HUDEP-2 (cell line): ENCODE measurements at regions not wholly inside any gene's neighbourhood (a gene's known extent, or its start where the extent isn't known, plus 50 kb on each side); places are given as distances from the start of the nearest gene placed in this dataset.

Experiments
- DNase-seq, 76 experiments: peaks; one replicate each; lab custom pipeline; 2025; ENCODE audit not compliant: unreplicated experiment in 76 of 76; lab: John Stamatoyannopoulos, UW

GRCh38 chr1:113217447-113218208 lies 144.6 kb downstream of the LRIG2 start:
- DNase-seq, result peak in 18 of 76 experiments; percentile 6 to 62 (median 28)

DNA sequence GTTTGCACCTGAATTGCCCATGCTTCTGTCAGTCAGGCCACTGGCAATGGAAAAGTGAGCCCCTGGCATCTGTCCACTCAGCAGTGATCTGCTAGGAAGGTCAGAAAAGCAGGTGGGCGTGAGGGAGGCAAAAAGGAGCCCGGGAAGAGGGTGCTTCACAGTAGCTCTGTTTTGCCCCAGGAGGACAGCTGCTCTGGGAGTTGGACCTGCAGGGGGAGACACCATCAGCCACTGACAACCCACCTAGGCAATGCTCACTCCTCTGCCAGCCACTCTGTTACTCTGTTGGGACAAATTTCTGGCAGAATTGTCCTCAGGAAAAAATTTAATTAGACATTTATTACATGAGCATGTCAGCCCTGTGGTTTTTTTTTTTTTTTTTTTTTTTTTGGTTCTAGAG lies 146.4 kb downstream of the LRIG2 start:
- DNase-seq, result peak in 13 of 76 experiments; percentile 2 to 30 (median 12)

GRCh38 chr1:113219828-113220227 lies 146.8 kb downstream of the LRIG2 start:
- peak in 6 of 76 experiments; percentile 14 to 30 (median 20) for DNase-seq

DNA sequence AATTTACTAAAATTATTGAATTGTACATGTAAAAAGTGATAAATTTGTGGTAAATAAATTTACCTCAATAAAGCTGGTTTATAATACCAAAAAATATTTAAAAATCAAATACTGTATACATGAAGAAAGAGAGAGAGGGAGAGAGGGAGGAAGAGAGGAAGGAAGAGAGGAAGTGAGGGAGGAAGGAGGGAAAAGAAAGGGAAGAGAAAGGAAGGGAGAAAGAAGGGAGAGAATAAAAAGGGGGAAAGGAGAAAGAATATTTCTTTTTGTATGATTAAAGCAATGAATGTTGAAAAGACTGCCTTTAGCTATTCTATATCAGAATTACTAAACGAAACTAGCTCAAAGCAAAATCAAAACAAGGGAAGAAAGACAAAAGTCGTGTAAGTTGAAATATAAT lies 150.0 kb downstream of the LRIG2 start:
- no peak for DNase-seq

GRCh38 chr1:113223546-113223945 lies 150.5 kb downstream of the LRIG2 start:
- DNase-seq, result no peak

- DNase-seq, result no peak
These were observed 153.2 kb downstream of the LRIG2 start for GRCh38 chr1:113226148-113226547.

GRCh38 chr1:113231866-113232265 lies 158.4 kb upstream of the MAGI3 start:
- no peak for DNase-seq

DNA sequence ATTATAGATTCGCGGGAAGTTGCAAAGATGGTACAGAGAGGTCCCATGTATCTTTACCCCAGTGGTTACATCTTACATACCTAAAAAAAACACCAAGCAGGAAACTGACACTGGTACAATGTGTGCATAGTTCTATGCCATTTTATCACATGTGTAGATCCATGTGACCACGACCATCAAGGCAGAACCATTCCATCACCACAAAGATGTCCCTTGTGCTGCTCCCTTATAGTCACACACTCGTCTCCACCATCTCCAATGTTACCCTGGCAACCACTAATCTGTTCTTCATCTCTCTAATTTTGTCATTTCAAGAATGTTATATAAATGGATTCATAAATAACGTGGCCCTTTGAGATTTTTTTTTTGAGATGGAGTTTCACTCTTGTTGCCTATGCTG lies 156.9 kb upstream of the MAGI3 start:
- no peak for DNase-seq

- DNase-seq, result no peak
These were observed 149.1 kb upstream of the MAGI3 start for GRCh38 chr1:113241237-113241636.

- peak in 58 of 76 experiments; percentile 5 to 72 (median 43) for DNase-seq
These were observed 147.8 kb upstream of the MAGI3 start for GRCh38 chr1:113242481-113242880.

DNA sequence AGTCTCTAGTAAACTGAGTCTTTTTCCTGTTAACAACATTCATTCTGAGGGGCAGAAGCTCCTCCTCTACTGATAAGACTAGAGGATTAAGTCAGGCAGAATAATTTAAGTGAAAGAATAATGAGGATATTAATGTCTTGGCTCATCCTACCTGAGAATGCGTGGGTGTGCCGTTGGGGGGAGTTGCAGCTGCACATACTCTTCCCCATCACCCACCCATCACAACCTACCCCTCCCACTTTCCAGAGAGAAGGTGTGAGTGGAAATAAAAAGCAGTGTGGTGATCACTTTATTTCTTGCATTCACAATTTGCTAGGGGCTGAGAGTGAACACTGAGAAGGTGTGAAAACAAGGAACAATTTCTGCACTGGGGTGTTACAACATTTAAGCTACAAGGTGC lies 146.8 kb upstream of the MAGI3 start:
- DNase-seq, result no peak

DNA sequence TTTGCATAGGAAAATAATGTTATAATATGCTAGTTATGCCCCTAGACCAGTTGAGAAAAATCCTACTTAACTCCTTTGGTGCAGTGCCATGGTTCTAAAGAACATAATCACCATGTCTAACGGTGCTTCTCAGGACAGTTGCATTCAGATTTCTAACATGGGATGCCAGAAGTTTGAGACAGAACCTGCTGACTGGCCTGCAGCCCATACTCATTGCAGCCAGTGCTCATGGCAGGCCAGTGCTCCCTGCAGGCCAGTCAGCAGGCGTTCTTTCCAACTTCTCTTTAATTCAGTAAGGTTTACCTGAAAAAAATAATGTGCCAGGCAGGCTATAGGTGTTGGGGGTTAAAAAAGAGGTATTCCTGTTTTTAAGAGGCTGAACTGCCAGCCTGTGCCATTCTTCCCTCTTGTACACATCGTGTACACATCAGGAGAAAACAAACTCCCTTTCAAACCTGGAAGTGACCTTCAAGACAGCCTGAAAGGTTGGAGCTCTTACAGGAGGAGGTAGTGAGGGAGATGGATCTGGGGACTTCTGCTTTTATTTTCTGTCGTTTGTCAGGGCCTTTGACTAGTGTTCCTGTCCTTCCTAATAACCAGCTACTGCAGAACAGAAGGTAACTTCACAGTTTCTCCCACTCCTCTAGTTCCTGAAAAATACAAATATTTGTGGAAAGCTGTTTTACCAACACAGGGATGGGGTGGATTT lies 146.0 kb upstream of the MAGI3 start:
- DNase-seq, result no peak

- DNase-seq, result no peak
These were observed 145.1 kb upstream of the MAGI3 start for GRCh38 chr1:113245252-113245651.

DNA sequence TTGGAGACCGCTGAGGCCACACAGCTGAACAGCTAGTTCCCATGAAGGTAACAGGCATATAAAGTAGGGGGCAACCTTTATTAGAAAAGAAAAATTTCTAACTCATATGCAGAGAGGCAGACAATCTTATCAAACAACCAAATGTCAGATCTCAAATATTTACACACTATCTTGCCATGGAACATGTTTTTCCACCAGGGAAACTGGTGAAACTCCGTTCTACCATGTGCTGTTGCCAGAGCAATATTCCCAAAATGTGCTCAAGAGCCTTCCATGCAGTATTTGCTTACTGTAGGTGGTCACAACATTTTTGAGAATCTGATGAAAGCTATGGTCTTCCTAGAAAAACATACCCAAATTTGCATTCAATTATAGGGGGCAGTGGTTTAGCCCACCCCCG lies 143.4 kb upstream of the MAGI3 start:
- DNase-seq, result no peak

GRCh38 chr1:113247355-113247754 lies 143.0 kb upstream of the MAGI3 start:
- no peak for DNase-seq

- no peak for DNase-seq
These were observed 142.5 kb upstream of the MAGI3 start for GRCh38 chr1:113247782-113248181.

- no peak for DNase-seq
These were observed 141.8 kb upstream of the MAGI3 start for GRCh38 chr1:113248494-113248893.

DNA sequence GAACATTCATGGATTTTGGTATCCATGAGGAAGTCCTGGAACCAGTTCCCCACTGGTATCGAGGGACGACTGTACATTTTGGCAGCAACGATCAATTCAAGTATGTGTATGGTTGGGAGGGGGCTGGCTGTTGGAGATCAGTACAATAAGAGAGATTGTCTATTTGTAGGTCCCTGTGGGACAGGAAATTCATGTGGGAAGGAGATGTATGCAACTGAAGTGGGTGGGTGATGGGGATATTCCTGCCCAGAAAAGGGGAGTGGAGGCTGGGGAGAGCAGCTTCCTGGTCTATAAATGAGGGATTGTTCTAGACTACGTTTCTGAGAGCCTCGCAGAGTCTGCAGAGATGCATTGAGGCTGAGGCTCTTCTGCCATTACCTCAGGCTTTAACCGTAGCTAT lies 140.2 kb upstream of the MAGI3 start:
- DNase-seq, result no peak

GRCh38 chr1:113252166-113252565 lies 138.1 kb upstream of the MAGI3 start:
- no peak for DNase-seq

GRCh38 chr1:113253187-113253586 lies 137.1 kb upstream of the MAGI3 start:
- DNase-seq, result no peak

GRCh38 chr1:113253590-113253989 lies 136.7 kb upstream of the MAGI3 start:
- no peak for DNase-seq

DNA sequence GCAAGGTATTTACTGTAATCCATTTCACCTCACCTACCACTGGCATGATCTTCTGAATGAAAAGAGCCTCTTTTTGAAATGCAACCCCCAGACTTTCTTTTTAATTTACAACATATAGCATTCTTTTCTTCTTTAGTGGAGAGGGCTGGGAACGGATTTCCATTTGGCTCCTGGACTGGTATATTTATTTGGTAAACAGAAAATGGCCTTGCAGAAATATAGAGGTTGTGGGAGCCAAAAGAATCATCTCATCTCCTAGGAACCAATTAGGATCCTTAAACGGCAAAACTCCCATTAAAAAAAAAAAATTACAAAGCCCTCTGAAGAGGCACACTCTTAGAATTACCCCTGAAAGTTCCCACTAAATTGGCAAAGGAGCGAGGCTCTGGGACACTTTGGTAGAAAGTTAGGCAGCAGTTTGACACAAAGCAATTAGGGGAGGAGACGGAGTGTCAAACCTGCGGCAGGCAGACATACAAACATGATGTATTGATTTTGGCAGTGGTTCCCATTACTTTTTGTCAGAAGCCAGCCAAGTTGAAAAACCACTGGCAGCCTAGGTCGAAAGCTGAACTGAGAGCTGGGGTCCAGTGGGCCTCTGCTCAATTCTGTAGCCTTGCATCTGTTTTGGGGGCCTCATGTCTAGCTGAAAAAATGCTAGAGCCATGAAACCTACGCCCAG lies 135.1 kb upstream of the MAGI3 start:
- no peak for DNase-seq
